ENCODE measurements at regions not wholly inside any gene's neighbourhood (a gene's known extent, or its start where the extent isn't known, plus 50 kb on each side); places are given as distances from the start of the nearest gene placed in this dataset.

DNA sequence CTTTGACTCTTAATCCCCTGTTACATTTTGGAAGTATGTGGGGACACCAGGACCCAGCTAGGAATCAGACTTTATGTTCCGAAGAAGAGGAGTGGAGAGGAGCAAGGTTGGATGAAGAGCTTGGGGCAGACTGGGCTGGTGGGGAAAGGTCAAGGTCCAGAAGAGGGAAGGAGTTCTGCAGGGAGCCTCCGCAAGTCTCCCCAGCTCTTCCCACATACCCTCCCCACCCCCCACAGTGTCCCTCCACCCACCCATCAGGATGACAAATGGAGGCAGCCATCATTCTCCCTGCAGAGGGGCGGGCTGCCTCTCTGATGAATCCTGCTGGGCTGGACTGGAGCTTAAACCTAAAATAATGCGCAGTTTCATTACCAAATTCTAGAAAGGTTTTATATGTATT, 77.2 kb downstream of the ACKR3 start:
- Mint-ChIP-seq H3K4me3 (no peak overlapping the region), H3K9me3 (peaks cover 3% of the 10 kb centered on the region), H3K27ac (ENCODE audit: unreplicated experiment) (no peak overlapping the region), H3K27me3 (ENCODE audit: low read depth) (no peaks in the 10 kb centered on the region), H3K4me1 (peaks cover 8% of the 10 kb centered on the region), H3K36me3 (ENCODE audit: low read depth) (peaks cover 5% of the 10 kb centered on the region)
- no peak for DNase-seq (ENCODE audit: low read depth, low spot score)
- TF ChIP-seq CTCF (conservative IDR thresholded peaks at IDR 0.05), result no peak

- H3K4me1 Mint-ChIP-seq, result peaks cover 2% of the 10 kb centered on the region
- DNase-seq (ENCODE audit: low read depth, low spot score), result no peak
- no peak overlapping the region for H3K27ac Mint-ChIP-seq (ENCODE audit: unreplicated experiment)
- no peaks in the 10 kb centered on the region for H3K9me3 Mint-ChIP-seq
- H3K4me3 Mint-ChIP-seq, result no peak overlapping the region
- no peaks in the 10 kb centered on the region for H3K36me3 Mint-ChIP-seq (ENCODE audit: low read depth)
- H3K27me3 Mint-ChIP-seq (ENCODE audit: low read depth), result no peaks in the 10 kb centered on the region
- TF ChIP-seq CTCF (conservative IDR thresholded peaks at IDR 0.05), result no peak
Observed at GRCh38 chr2:236647621-236648020, 78.0 kb downstream of the ACKR3 start.

GRCh38 chr2:236653863-236654262, 84.2 kb downstream of the ACKR3 start:
- H3K36me3 Mint-ChIP-seq (ENCODE audit: low read depth), result no peaks in the 10 kb centered on the region
- TF ChIP-seq CTCF (conservative IDR thresholded peaks at IDR 0.05), result no peak
- H3K4me3 Mint-ChIP-seq, result no peak overlapping the region
- H3K27me3 Mint-ChIP-seq (ENCODE audit: low read depth), result no peaks in the 10 kb centered on the region
- peaks cover 2% of the 10 kb centered on the region for H3K9me3 Mint-ChIP-seq
- no peak overlapping the region for H3K27ac Mint-ChIP-seq (ENCODE audit: unreplicated experiment)
- no peak for DNase-seq (ENCODE audit: low read depth, low spot score)
- H3K4me1 Mint-ChIP-seq, result no peaks in the 10 kb centered on the region

DNA sequence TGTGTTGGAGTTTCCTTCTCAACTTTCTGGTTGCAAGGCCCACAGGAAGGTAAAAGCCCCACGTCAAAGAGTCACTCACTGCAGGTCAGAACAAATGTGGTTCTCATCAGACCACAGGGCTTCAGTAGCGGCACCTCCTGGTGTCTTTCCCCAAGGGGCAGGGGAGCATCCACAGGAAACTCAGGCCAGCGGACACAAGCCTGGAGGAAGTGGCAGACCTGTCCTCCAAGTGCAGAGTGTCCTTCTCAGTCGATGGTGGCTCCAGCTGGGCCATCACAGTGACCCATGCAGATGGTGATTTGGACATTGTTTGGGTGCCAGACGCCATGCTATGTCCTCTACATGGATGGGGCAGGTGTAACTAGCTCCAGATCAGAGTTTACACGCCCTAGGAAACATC, 84.9 kb downstream of the ACKR3 start:
- no peak overlapping the region for H3K4me3 Mint-ChIP-seq
- no peaks in the 10 kb centered on the region for H3K27me3 Mint-ChIP-seq (ENCODE audit: low read depth)
- no peak for TF ChIP-seq CTCF (conservative IDR thresholded peaks at IDR 0.05)
- H3K9me3 Mint-ChIP-seq, result peaks cover 2% of the 10 kb centered on the region
- DNase-seq (ENCODE audit: low read depth, low spot score), result no peak
- H3K27ac Mint-ChIP-seq (ENCODE audit: unreplicated experiment), result no peak overlapping the region
- H3K4me1 Mint-ChIP-seq, result no peaks in the 10 kb centered on the region
- no peaks in the 10 kb centered on the region for H3K36me3 Mint-ChIP-seq (ENCODE audit: low read depth)

- no peaks in the 10 kb centered on the region for H3K36me3 Mint-ChIP-seq (ENCODE audit: low read depth)
- H3K27me3 Mint-ChIP-seq (ENCODE audit: low read depth), result no peaks in the 10 kb centered on the region
- DNase-seq (ENCODE audit: low read depth, low spot score), result no peak
- peaks cover 2% of the 10 kb centered on the region for H3K4me1 Mint-ChIP-seq
- no peak for TF ChIP-seq CTCF (conservative IDR thresholded peaks at IDR 0.05)
- peaks cover 2% of the 10 kb centered on the region for H3K9me3 Mint-ChIP-seq
- H3K27ac Mint-ChIP-seq (ENCODE audit: unreplicated experiment), result no peak overlapping the region
- H3K4me3 Mint-ChIP-seq, result no peak overlapping the region
Observed at GRCh38 chr2:236656166-236656565, 86.5 kb downstream of the ACKR3 start.

GRCh38 chr2:236656721-236657120, 87.1 kb downstream of the ACKR3 start:
- Mint-ChIP-seq H3K4me1 (peaks cover 8% of the 10 kb centered on the region), H3K9me3 (peaks cover 2% of the 10 kb centered on the region), H3K27ac (ENCODE audit: unreplicated experiment) (no peak overlapping the region), H3K27me3 (ENCODE audit: low read depth) (no peaks in the 10 kb centered on the region), H3K36me3 (ENCODE audit: low read depth) (no peaks in the 10 kb centered on the region), H3K4me3 (no peak overlapping the region)
- DNase-seq (ENCODE audit: low read depth, low spot score), result no peak
- TF ChIP-seq CTCF (conservative IDR thresholded peaks at IDR 0.05), result no peak

All from neural crest cell (in vitro differentiated cells).